HG02610 (cell line): ENCODE measurements at regions not wholly inside any gene's neighbourhood (a gene's known extent, or its start where the extent isn't known, plus 50 kb on each side); places are given as distances from the start of the nearest gene placed in this dataset.

Experiments used
- ATAC-seq: cut with Tn5 transposase; IDR thresholded peaks from one replicate; pipeline ENCODE4 v1.9.1; 2021; ENCODE audit warnings: mild to moderate bottlenecking, moderate library complexity; ENCODE audit not compliant: unreplicated experiment

DNA sequence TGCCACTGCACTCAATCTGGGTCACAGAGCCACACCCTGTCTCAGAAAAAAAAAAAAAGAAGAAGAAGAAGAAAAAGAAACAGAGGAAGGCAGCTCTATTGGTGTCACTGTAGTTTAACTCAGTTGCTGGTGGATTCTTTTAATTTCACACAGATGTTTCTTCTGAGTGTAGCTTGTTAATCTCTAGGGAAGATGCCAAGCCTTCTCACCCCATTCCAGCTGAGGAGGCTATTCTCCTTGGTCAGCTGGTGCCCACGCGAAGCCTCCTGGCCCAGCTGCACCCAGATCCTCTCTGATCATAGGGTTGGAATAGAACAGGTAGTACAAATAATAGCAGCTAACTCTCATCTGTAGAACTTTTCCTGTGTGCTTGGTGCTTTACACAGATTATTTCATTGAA lies 113.8 kb upstream of the SPRY4 start:
- no peak for ATAC-seq

DNA sequence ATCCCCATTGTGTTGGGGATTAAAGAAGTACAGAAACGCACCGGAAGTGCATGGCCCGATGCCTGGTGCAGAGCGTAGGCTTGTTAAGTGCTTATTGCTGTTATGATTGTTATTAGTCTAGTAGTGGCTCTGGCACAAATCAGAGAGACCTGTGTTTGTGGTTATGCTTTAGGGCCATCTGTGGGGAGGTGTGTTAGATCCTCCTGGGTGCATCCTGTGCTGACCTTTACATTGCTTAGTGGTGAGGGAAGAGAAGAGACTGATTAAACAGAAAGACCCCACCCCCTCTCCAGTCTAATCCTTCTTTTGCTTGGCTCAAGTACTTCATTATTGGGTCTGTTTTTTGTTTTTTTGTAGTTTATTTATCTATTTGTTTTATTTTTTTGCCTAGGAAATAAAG lies 112.7 kb upstream of the SPRY4 start:
- ATAC-seq, result no peak

DNA sequence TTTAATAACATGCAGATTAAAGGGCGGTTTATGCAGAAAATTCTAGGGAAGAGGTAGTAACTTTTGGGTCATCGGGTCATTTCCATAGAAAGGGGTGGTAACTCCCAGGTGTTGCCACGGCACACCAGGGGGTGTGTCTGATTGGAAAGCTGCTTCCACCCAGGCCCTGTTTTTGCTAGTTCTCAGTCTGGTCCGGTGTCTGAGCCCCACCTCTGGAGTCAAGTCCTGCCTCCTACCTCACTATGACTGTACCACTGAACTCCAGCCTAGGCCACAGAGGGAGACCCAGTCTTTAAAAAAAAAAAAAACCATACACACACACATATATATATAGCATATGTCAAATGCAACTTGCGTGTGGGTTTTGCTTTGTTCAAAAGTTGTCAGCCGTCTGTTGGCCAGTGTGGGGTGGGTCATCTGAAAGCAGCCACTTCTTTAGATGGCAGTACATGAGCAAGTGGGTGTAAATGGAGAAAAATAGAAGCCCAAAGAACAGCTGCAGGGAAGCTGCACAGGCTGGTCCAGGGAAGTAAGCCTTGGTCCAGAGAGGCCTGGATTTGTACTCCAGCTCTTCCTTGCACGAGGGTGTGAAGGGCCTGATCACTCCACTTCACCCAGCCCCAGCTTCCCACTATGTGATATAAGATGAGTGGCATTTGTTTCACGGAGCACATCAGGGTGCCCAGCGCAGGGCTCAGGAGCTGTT lies 110.7 kb upstream of the SPRY4 start:
- ATAC-seq, result no peak

DNA sequence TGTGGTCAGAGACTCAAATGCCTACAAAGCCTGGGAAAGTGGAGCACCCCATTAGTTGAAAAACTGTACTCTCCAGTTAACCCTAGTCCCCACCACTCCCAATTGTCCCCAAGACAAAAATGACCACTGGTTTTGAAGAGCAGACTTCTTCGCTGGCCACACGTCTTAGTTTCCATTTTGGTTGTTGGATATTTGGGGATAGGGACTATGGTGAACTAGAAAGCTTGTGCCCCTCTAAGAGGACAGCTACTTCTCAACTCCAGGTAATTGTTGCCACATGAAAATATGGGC lies 109.4 kb upstream of the SPRY4 start:
- ATAC-seq, result no peak

DNA sequence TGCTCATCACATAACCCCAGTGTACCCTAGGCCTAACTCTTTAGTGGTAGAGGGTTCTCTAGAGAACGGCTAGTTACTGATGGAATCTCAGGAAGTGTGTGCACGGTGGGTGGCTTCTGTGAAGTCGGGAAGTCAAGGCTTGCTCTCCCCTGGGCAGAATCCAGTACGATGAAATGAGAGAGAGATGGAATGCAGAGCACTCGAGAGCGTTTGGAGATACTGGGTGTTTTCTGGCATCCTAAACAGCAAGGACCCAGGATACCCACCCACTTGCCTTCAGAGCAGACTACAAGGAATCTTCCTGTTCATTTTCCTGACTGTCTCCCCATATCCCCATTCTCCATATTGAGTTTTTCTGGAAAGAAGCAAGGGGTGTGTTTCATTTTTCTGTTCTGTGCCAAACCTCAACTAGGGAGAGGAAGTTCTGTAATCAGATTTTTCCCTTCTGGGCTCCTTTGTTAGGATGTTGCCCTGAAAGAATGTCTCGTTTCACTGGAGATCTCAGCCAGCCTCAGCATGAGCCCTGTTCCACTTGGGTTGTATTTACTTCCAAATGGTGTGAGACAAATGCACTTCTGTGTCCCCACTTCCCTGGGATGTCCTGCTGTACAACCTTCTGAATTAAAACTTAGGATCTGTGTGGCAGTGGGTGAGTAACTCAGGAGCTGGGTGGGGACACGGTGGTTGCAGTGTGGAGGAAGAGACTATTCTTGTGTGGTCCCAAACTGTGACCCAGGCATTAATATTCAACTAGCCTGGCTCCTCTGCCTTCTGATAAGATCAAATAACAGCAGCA lies 108.9 kb upstream of the SPRY4 start:
- ATAC-seq, result no peak

DNA sequence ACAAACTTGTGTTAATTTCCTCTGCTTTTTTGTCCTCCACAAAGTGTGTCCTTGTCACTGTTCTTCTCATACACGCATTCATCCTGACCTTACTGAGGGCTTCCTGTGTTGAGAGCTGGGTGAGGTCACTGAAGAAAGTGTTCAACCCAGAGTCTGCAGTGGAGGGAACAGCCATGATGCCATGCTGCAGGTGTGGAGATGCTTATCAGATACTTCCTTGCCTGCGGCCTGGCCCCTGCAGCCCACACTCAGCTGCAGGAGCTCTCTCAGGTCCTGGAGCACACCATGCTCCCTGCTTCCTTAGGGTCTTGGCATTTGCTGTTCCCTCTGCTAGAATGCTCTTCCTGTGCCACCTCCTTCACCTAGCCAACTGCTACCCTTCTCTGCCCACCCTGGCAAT lies 108.1 kb upstream of the SPRY4 start:
- ATAC-seq, result no peak

DNA sequence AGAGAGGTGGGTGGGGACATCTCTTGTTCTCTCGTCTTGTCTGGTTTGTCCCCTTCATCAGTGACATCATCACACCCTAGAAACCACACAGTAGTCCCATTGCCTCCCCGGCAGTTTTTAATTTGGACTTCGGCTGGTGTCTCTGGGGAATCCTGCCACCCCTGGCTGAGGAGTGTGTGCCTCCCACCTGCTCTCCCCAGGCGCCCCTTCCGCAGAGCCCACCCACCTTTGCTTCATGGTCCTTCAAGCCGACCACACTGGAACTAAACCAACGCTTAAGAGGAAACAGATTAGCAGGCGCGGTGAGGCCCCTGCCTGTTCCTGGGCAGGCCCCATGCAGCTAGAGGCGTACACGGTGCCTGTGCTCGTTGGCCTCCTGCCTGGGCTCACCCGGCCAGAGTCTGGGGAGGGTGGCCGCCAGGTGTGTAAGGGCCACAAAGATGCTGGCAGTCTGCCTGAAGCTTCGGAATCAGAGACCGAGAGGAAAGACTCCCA lies 107.6 kb upstream of the SPRY4 start:
- ATAC-seq, result peak; percentile 42

DNA sequence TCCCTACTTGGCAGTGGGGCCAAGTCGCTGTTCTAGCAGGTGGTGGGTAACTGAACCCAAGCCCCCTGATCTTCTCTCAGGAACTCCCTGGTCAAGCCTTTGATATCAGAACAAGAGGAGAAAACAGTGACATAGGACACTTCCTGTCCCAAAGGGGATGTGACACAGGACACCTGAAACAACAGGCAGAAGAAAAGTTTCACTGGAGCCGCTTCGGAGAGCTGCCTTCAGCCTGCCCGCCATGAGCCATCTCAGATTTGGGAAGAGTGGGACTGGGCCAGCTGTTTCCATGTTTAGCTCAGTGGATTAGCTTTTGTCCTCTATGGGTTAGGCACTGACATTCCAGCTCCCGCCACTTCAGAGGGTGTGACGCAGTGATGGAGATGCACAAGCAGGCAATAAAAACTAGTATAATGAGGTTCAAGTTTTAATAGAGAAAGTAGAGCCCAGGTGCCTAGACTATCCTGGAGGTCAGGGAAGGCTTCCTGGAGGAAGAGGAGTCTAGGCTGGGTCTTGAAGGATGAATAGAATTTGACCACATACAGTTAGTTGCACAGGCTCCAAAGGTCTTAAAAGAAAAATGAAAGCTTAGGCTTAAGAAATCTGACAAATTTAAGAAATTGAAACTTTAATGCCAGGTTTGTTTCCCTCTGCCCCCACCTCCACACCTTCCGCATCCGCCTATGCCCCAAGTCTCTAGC lies 104.1 kb upstream of the SPRY4 start:
- no peak for ATAC-seq

DNA sequence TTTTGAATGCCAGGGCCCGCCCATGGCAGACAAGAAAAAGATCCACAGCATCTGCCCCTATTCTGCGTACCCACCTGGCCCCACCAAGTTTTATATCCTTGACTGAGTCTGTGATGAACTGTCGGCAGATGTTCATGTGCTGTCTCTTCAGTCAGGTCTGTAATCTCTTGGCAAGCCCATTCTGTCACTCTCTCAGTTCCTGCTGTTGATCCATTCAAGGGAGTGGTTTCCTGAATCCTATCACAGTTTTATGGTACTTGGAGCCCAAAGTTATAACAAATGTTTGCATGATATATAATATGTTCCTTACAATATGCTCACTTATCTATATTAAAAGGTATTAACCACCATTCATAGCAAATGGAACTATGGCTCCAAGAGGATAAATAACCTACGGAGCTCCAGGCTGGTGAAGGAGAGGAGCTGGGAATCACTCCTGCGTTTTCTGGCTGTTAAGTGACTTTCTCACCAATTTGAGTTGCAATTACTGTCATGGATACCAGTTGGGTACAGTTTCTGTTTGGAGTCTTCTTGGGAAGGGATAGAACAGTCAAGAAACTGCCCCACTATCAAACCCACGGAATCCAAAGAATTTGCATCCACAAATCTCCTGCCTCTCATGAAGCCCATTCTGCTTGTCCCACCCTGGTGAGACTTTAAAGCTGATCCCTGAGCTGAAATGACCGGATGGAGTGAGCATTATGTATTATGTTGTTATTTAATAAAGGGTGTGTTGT lies 103.4 kb upstream of the SPRY4 start:
- no peak for ATAC-seq

DNA sequence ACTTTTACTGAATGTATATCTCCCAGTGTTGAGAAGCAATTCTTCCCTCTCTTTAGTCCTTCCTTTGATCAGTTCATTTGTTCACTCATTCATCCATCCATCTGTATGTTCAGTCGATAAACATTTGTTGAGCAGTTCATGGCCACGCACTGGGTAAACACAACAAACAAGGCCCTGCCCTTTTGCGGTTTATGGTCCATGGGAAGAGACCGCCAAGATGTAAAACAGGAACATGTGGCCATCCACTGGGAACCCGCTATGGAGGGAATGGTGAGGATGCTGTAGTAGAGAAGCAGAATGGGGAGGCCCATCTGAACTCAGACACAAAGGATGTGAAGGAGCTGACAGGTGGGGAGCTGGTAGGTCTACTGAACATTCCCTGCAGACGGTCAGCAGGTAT lies 102.7 kb upstream of the SPRY4 start:
- ATAC-seq, result no peak

DNA sequence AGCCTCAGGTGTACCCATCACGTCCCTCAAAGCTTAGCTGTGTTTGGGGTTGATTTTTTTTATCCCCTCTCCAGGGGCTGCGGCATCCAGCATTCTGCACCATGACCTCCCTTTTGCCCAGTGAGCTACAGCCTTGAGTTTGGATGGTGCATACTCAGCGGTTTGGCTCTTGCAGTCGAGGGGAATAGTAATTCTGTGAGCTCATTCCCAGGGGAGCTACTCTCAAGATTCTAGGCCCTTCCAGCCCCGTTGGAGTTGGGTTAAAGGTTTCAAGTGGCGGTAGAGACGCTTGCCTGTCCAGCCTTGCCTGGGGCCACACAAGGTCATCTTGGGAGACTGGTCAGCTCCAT lies 102.2 kb upstream of the SPRY4 start:
- ATAC-seq, result no peak

DNA sequence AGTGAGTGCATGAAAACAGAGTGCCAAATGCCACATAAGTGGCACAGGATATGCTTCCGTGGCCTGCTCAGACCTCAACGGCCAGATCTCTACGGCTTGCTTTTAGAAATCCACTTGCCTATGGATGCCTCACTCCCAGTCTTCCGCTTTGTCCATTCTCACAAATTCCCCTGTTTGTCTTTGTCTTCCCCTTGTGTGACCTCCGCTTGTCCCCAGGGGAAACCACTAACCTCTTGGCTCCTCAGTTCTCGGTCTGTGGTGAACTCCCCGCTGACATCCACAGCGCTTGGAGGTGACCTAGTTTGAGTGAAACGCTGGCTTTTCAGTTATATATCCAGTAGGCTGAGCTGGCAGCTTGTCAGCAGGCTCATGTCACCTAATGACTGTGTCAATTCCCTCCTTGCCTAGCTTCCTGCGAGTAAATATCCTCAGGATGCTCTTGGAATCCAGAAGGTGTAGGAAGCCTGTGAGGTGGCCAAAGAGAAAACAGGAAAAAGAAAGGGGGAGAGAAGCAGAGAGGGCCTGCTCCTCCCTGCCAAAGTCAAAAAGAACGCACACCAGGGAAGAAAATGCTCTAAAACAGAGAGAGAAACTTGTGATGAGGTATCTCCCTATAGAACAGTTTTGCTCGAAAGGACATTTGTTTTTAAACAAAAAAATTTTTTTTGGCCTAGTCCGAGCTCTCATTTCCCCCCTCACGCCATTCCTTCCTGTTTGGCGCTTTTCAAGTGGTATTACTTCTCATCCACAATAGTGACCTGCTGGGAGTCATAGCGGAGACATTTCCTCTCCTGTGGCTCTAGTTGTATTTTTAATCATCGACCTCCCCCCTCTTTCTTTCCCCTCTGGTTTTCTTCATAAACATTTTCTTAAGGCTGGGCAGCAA lies 101.6 kb upstream of the SPRY4 start:
- ATAC-seq, result peak; percentile 53

DNA sequence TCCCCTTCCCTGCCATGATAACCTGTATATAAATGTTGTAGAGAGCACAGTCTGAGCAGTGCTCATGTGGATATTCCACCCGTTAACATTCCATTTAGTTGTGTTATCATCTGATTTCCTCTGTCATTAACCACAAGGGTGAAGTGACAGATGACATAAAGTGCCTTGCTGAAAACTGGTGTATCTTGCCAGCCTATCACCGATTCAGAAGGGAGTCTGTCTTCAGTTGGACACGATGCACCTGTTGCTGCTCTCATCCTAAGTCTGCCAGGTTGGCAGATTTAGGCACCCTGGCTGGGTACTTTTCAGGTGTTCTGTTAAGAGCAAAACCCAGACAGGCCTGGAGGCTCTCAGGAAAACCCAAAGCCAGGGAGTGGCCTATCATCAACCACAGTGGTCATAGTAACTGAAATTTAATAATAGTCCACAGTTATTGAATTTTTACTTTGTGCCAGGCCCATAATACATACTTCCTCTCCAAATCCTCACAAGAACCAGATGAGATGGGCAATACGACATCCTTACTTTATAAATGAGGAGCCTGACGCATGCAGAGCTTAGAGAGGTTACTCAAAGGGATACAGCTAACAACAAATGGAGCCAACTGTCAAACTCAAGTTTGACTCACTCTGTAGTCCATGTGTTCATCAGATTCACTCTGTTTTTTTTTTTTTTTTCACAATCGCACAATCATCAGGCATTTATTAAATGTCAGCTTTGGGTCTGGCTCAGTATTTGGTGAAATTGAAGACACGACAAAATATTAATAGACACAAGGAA lies 100.7 kb upstream of the SPRY4 start:
- no peak for ATAC-seq

DNA sequence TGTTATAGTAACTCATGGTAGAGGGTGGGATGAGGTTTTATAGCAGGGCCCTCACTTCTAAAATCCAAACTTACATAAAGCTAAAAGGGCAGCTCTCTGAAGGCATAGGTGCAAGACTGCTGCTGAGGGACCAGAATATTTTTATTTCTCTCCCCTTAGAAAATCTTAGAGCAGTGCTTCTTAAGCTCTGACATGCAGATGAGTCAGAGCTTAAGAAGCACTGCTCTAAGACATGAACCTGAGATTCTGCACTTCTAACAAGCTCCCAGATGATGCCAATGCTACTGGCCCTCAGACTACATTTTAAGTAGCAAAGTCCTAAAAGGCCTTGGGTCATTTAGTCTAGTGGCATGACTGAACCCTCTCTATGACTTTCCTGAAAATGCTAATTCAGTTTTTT lies 97.6 kb upstream of the SPRY4 start:
- no peak for ATAC-seq

DNA sequence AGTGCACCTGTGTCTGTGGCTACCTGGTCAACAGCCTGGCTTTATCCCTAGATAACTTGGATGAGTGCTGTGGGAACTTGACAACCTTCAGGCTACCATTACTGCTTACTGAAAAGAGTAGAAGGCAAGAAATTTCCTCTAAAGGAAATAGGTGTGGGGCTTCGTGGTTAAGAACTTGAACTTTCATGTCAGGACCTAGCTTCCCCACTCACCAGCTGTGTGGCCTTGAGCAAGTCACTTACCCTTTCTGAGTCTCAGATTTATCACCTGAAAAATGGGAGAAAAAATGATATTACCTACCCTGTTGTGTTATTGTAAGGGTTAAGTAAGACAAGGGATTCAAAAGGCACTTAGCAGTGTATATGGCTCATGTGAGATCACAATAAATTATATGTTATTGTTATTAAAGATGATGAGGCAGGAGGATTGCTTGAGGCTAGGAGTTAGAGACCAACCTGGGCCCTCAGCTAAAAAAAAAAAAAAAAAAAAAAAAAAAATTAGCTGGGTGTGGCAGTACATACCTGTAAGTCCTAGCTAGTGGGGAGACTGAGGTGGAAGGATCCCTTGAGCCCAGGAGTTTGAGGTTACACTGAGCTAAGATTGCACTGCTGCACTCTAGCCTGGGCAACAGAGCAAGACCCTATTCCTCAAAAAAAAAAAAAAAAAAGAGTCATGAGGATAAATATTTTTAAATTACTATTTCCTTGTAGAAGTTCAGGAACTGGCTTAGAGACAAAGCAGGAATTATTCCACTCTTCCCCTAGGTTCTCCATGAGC lies 97.0 kb upstream of the SPRY4 start:
- ATAC-seq, result no peak

DNA sequence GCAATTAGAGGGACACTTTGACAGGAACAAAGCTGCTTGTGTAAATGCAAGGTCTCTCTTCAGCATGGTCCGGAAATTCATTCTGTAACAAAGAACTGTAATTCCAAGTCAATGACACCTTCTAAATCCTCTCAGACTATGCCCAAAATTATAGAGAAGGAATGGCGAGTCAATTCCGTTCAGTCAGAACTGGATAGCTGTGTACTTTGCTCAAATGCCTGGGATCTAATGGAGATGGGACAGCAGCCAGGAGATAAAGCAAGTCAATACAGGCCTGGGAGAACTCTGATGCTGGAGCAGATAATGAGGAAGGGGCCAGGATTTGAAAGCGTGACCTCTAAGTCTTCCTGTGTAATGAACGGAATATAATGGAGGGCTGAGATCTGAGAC lies 96.4 kb upstream of the SPRY4 start:
- ATAC-seq, result no peak

DNA sequence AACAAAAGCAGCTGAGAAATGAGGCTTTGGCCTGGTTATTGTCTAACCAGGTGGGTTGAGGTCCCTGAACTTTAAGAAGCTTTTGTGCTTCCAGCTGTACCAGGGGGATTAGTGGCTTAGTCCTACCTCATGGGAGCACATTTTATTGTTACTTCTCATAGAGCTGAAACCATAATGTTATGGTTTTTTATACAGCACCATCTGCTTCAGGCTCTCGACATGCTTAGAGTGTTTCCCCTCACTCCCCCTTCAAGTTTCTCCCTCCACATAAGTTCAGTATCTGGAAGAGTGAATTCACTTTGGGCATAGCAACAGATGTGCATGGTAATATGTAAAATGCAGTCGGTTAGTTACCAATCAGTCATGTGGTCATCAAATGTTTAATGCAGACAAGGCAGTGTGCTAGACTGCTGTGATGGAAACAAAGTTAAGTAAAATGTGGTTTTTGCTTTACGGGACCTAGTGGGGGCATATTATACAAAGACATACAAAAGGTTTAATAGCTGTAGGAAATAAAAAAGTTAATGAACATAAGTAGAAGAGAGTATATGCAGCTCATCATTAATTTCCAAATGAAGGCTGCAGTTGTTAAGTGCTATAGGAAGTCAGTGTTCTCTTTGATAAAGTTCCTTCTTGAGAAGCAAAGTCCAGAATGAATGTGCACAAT lies 95.9 kb upstream of the SPRY4 start:
- no peak for ATAC-seq

DNA sequence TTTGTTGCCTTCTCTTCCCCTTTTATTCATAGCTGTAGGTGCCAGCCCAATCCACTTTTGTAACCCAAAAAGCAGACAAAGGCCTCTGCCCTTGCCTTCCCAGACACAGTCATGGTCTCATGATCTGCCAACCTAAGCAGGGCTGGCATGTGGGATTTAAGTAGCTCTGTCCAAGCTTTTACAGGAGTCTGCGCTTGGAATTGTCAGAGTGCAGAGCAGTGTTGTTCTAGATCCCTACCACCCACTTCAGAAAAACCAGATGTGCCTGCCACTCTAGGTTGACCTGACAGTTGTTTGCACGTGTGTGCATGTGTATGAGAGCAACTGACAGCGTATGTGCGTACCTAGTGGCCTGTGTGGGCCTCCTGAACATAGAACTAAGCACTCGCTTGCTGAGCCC lies 87.8 kb upstream of the SPRY4 start:
- ATAC-seq, result no peak
